ENCODE measurements at regions not wholly inside any gene's neighbourhood (a gene's known extent, or its start where the extent isn't known, plus 50 kb on each side); places are given as distances from the start of the nearest gene placed in this dataset.

DNA sequence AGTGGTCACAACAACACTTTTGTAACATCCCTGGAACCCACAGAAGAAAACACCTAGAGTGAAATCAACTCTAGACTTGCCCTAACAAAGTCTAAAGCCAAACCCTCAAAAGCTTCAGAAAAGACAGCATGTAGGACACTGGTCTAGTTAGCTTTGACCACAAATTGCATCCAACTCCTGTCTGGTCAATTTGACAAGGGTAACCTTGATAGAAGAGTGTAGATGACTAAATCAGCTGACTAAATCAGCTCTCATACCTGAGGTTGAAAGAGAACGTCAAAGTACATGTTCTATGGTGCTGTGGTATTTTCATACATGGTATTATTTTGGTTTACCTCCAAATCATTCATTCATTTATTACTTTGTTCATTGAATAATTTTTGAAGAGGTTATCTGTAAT is 272.8 kb downstream of the KLF5 start:
- Histone ChIP-seq H3K4me1 (no peaks in the 10 kb centered on the region), H3K9me3 (no peaks in the 10 kb centered on the region), H3K27ac (no peak overlapping the region), H3K4me3 (no peak overlapping the region), H3K36me3 (no peaks in the 10 kb centered on the region), H3K27me3 (no peaks in the 10 kb centered on the region)
- DNase-seq (ENCODE audit: low spot score in 2 of 2): no peak
- no peak for TF ChIP-seq CTCF (IDR thresholded peaks at IDR 0.05)
- intact Hi-C loops (cut with DNase I): loop anchor here (10.0 kb wide), 1 partner anchor 117 kb away; no protein-coding TSS in a partner anchor

DNA sequence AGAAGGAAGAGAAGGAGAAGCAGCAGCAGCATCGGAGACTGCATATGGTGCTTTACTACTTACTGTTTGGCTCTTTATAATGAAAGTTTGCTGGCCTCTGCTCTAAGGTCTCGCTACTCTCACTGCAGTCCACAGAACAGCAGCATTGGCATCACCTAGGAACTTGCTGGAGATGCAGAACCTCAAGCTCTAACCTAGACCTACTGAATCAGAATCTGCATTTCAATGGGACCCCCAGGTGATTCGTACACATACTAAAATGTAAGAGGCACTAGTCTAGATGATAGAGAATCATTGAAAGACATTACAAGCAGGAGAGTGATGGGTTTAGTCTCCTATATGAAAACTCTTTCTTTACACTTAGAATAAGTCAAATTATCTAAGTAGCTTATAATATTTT is 270.6 kb downstream of the KLF5 start:
- Histone ChIP-seq H3K27ac (no peak overlapping the region), H3K27me3 (no peaks in the 10 kb centered on the region), H3K9me3 (no peaks in the 10 kb centered on the region), H3K36me3 (no peaks in the 10 kb centered on the region), H3K4me1 (no peaks in the 10 kb centered on the region), H3K4me3 (no peak overlapping the region)
- TF ChIP-seq CTCF (IDR thresholded peaks at IDR 0.05): no peak
- no peak for DNase-seq (ENCODE audit: low spot score in 2 of 2)
- intact Hi-C loops (cut with DNase I): no loop called here

DNA sequence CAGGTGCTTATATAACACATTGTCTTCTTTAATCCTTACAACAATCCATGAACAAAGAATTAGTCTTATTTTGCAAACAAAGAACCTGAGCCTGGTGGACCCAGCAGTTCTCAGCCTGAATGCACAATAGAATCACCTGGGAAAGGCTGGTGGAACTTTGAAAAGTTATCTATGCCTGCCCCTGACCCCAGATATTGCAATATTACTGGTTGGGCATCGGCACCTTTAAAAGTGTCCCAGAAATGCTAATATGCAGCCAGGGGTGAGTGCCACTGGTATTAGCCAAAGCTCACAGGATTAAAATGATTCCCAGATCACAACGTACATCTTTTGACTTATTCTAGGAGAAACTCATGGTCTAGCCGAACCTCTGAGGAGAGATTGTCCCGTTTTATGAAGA is 268.8 kb downstream of the KLF5 start:
- intact Hi-C loops (cut with DNase I): no loop called here
- Histone ChIP-seq H3K4me3 (no peak overlapping the region), H3K4me1 (no peaks in the 10 kb centered on the region), H3K9me3 (no peaks in the 10 kb centered on the region), H3K27ac (no peak overlapping the region), H3K27me3 (no peaks in the 10 kb centered on the region), H3K36me3 (no peaks in the 10 kb centered on the region)
- DNase-seq (ENCODE audit: low spot score in 2 of 2): no peak
- TF ChIP-seq CTCF (IDR thresholded peaks at IDR 0.05): no peak

GRCh38 chr13:73325723-73326558 is 267.1 kb downstream of the KLF5 start:
- H3K4me3 ChIP-seq: no peak overlapping the region
- no peak for DNase-seq (ENCODE audit: low spot score in 2 of 2)
- no peak overlapping the region for H3K27ac ChIP-seq
- no peaks in the 10 kb centered on the region for H3K27me3 ChIP-seq
- no peak for TF ChIP-seq CTCF (IDR thresholded peaks at IDR 0.05)
- no peaks in the 10 kb centered on the region for H3K4me1 ChIP-seq
- no peaks in the 10 kb centered on the region for H3K36me3 ChIP-seq
- intact Hi-C loops (cut with DNase I): no loop called here
- H3K9me3 ChIP-seq: no peaks in the 10 kb centered on the region

DNA sequence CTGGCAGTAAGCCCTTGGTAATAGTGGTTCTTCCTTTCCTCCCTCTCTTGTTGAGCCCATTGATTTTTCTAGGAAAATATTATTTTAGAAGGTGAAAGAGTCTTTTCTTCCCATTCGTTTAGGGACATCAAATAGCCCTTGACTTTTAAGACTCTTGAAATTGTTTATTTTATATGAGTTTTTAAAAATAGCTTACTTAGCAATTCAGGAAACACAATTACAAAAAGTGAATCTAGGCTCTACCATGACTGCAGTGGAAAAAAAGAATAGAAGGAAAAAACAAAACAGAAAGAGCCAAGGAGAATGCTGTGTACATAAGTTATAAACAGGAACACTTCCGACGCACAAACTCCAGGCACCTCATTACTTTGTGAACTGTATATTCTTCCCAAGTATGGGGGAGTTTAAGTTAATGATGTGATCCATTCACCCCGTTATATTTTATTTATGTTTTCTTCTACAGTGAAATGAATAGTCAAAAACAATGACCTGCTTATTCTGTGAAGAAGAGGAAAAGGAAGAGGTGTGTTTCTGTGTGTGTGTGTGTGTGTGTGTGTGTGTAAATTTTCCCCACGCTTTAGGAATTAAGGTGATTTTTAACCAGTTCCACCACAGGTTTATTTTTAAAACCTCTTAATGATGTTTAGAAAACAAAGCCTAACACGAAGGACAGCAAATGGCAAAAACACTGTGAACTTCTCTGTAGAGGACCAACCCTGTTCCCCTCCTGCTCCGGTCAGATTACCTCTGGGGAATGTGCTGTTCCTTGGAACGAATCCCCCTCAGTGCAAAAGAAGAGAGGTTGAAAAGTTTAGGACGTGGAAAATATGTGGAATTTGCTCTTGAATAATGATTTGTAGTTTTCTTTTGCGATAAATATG is 266.3 kb downstream of the KLF5 start:
- Histone ChIP-seq H3K9me3 (no peaks in the 10 kb centered on the region), H3K27ac (no peak overlapping the region), H3K4me1 (no peaks in the 10 kb centered on the region), H3K4me3 (no peak overlapping the region), H3K36me3 (no peaks in the 10 kb centered on the region), H3K27me3 (no peaks in the 10 kb centered on the region)
- DNase-seq (ENCODE audit: low spot score in 2 of 2): no peak
- intact Hi-C loops (cut with DNase I): no loop called here
- no peak for TF ChIP-seq CTCF (IDR thresholded peaks at IDR 0.05)
